SK-N-SH treated with all-trans-retinoic acid at 6 μM for 48 hours (cell line): ENCODE measurements at regions not wholly inside any gene's neighbourhood (a gene's known extent, or its start where the extent isn't known, plus 50 kb on each side); places are given as distances from the start of the nearest gene placed in this dataset.

Experiments used
- ATAC-seq: fragments of 200-7000 bp; cut with Tn5 transposase; 3 replicates; pipeline ENCODE4 v1.9.1; 2020; ENCODE audit warnings: mild to moderate bottlenecking, moderate library complexity
- ARNTL ChIP-seq: fragments of 450-650 bp; formaldehyde crosslinking; IDR thresholded peaks from 2 replicates; pipeline ENCODE4 v1.5.0; 2020; ENCODE audit warnings: low read depth, mild to moderate bottlenecking, moderate library complexity, borderline replicate concordance
- BACH2 ChIP-seq: fragments of 250-450 bp; sonication (Bioruptor Pico); IDR thresholded peaks from 2 replicates; pipeline ENCODE4 v1.9.0; 2021; ENCODE audit warnings: mild to moderate bottlenecking, borderline replicate concordance
- CSDC2 ChIP-seq: fragments of 250-450 bp; sonication (Bioruptor Pico); IDR thresholded peaks from 2 replicates; pipeline ENCODE4 v1.5.0; 2020; ENCODE audit warnings: mild to moderate bottlenecking, moderate library complexity
- ESRRG ChIP-seq: fragments of 250-450 bp; sonication (Bioruptor Pico); IDR thresholded peaks from 2 replicates; pipeline ENCODE4 v1.6.1; 2021; ENCODE audit warnings: mild to moderate bottlenecking
- GLIS3 ChIP-seq: fragments of 250-450 bp; sonication (Bioruptor Pico); IDR thresholded peaks from 2 replicates; pipeline ENCODE4 v1.5.0; 2020; ENCODE audit warnings: mild to moderate bottlenecking, moderate library complexity
- ISL1 ChIP-seq: fragments of 250-450 bp; sonication (Bioruptor Pico); IDR thresholded peaks from 2 replicates; pipeline ENCODE4 v2.1.2; 2022; ENCODE audit warnings: mild to moderate bottlenecking, moderate library complexity
- OSR1 ChIP-seq: fragments of 250-450 bp; sonication (Bioruptor Pico); IDR thresholded peaks from 2 replicates; pipeline ENCODE4 v1.8.0; 2022; ENCODE audit warnings: moderate library complexity, mild to moderate bottlenecking, inconsistent platforms
- PATZ1 ChIP-seq: fragments of 250-450 bp; sonication (Bioruptor Pico); IDR thresholded peaks from 2 replicates; pipeline ENCODE4 v1.8.0; 2020; ENCODE audit warnings: mild to moderate bottlenecking, moderate library complexity, borderline replicate concordance
- POU6F1 ChIP-seq: fragments of 250-450 bp; sonication (Bioruptor Pico); IDR thresholded peaks from 2 replicates; pipeline ENCODE4 v1.8.0; 2021; ENCODE audit warnings: low read depth, mild to moderate bottlenecking, moderate library complexity, borderline replicate concordance
- PPARA ChIP-seq: fragments of 250-450 bp; sonication (Bioruptor Pico); IDR thresholded peaks from 2 replicates; pipeline ENCODE4 v1.5.0; 2020; ENCODE audit warnings: mild to moderate bottlenecking, borderline replicate concordance
- RARB ChIP-seq: fragments of 250-450 bp; sonication (Bioruptor Pico); IDR thresholded peaks from 2 replicates; pipeline ENCODE4 v1.8.0; 2021; ENCODE audit warnings: mild to moderate bottlenecking, moderate library complexity
- SNAI2 ChIP-seq: fragments of 250-450 bp; sonication (Bioruptor Pico); IDR thresholded peaks from 2 replicates; pipeline ENCODE4 v1.5.0; 2020; ENCODE audit warnings: mild to moderate bottlenecking, moderate library complexity
- TCF4 ChIP-seq: fragments of 250-450 bp; sonication (Bioruptor Pico); IDR thresholded peaks from 2 replicates; pipeline ENCODE4 v1.8.0; 2021; ENCODE audit warnings: mild to moderate bottlenecking, moderate library complexity, borderline replicate concordance
- TOX ChIP-seq: fragments of 250-450 bp; sonication (Bioruptor Pico); IDR thresholded peaks from 2 replicates; pipeline ENCODE4 v1.8.0; 2021; ENCODE audit warnings: mild to moderate bottlenecking, moderate library complexity, borderline replicate concordance
- ZFP3 ChIP-seq: fragments of 250-450 bp; sonication (Bioruptor Pico); IDR thresholded peaks from 2 replicates; pipeline ENCODE4 v1.5.0; 2020; ENCODE audit warnings: mild to moderate bottlenecking, moderate library complexity
- ZFP30 ChIP-seq: fragments of 450-650 bp; formaldehyde crosslinking; IDR thresholded peaks from 2 replicates; pipeline ENCODE4 v1.5.0; 2022; ENCODE audit warnings: mild to moderate bottlenecking, moderate library complexity
- ZNF70 ChIP-seq: fragments of 450-650 bp; formaldehyde crosslinking; IDR thresholded peaks from 2 replicates; pipeline ENCODE4 v1.5.0; 2020; ENCODE audit warnings: mild to moderate bottlenecking, moderate library complexity
- ZNF8 ChIP-seq: fragments of 450-650 bp; formaldehyde crosslinking; IDR thresholded peaks from 2 replicates; pipeline ENCODE4 v1.5.0; 2020; ENCODE audit warnings: mild to moderate bottlenecking, moderate library complexity
- TF ChIP-seq, protein P1 (sequence below): fragments of 250-450 bp; sonication (Bioruptor Pico); IDR thresholded peaks from 2 replicates; pipeline ENCODE4 v1.5.1; 2021; ENCODE audit warnings: mild to moderate bottlenecking, moderate library complexity
- TF ChIP-seq, protein P2 (sequence below): fragments of 250-450 bp; sonication (Bioruptor Pico); IDR thresholded peaks from 2 replicates; pipeline ENCODE4 v1.5.0; 2020; ENCODE audit warnings: mild to moderate bottlenecking, moderate library complexity

DNA sequence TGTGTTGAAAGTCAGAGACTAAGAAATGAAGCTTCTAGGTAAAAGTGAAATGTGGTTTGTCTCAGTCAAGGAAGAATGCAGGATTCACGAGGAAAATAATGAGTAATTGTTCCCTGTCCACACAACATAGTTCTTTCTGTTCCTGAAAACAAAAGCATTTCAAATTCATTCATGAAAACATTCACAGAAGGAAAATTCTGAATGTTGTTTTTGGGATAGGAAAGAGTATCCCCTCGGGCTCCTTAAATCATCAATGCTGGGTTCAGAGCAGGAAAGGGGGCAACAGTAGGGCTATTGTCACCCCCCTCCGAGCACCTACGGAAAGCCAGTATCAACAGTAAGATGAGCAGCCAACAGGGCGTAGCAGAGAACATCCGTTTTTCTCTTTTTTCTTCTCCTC lies 769.9 kb upstream of the ADAMTS16 start (continued):
- no peak for TF ChIP-seq ESRRG (CRISPR knock-in tag)
- no peak for TF ChIP-seq ARNTL (CRISPR knock-in tag)
- TF ChIP-seq SNAI2 (CRISPR knock-in tag), result no peak
- TF ChIP-seq, protein P1, sequence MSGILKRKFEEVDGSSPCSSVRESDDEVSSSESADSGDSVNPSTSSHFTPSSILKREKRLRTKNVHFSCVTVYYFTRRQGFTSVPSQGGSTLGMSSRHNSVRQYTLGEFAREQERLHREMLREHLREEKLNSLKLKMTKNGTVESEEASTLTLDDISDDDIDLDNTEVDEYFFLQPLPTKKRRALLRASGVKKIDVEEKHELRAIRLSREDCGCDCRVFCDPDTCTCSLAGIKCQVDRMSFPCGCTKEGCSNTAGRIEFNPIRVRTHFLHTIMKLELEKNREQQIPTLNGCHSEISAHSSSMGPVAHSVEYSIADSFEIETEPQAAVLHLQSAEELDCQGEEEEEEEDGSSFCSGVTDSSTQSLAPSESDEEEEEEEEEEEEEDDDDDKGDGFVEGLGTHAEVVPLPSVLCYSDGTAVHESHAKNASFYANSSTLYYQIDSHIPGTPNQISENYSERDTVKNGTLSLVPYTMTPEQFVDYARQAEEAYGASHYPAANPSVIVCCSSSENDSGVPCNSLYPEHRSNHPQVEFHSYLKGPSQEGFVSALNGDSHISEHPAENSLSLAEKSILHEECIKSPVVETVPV (CRISPR knock-in tag), result no peak
- TF ChIP-seq TOX (CRISPR knock-in tag), result no peak
- TF ChIP-seq, all 23 proteins: peak for 0

GRCh38 chr5:4372481-4372880 lies 767.6 kb upstream of the ADAMTS16 start:
- no peak for ATAC-seq
- TF ChIP-seq TCF4 (CRISPR knock-in tag) (no peak), ZFP3 (CRISPR knock-in tag) (no peak), SNAI2 (CRISPR knock-in tag) (no peak), ZNF8 (CRISPR knock-in tag) (no peak), GLIS3 (no peak), PPARA (no peak), ISL1 (CRISPR knock-in tag) (no peak), ZFP30 (CRISPR knock-in tag) (no peak)
- TF ChIP-seq, protein P2, sequence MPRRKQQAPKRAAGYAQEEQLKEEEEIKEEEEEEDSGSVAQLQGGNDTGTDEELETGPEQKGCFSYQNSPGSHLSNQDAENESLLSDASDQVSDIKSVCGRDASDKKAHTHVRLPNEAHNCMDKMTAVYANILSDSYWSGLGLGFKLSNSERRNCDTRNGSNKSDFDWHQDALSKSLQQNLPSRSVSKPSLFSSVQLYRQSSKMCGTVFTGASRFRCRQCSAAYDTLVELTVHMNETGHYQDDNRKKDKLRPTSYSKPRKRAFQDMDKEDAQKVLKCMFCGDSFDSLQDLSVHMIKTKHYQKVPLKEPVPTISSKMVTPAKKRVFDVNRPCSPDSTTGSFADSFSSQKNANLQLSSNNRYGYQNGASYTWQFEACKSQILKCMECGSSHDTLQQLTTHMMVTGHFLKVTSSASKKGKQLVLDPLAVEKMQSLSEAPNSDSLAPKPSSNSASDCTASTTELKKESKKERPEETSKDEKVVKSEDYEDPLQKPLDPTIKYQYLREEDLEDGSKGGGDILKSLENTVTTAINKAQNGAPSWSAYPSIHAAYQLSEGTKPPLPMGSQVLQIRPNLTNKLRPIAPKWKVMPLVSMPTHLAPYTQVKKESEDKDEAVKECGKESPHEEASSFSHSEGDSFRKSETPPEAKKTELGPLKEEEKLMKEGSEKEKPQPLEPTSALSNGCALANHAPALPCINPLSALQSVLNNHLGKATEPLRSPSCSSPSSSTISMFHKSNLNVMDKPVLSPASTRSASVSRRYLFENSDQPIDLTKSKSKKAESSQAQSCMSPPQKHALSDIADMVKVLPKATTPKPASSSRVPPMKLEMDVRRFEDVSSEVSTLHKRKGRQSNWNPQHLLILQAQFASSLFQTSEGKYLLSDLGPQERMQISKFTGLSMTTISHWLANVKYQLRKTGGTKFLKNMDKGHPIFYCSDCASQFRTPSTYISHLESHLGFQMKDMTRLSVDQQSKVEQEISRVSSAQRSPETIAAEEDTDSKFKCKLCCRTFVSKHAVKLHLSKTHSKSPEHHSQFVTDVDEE (CRISPR knock-in tag), result no peak
- TF ChIP-seq, protein P1 (CRISPR knock-in tag), result no peak
- TF ChIP-seq, all 23 proteins: peak for 0

DNA sequence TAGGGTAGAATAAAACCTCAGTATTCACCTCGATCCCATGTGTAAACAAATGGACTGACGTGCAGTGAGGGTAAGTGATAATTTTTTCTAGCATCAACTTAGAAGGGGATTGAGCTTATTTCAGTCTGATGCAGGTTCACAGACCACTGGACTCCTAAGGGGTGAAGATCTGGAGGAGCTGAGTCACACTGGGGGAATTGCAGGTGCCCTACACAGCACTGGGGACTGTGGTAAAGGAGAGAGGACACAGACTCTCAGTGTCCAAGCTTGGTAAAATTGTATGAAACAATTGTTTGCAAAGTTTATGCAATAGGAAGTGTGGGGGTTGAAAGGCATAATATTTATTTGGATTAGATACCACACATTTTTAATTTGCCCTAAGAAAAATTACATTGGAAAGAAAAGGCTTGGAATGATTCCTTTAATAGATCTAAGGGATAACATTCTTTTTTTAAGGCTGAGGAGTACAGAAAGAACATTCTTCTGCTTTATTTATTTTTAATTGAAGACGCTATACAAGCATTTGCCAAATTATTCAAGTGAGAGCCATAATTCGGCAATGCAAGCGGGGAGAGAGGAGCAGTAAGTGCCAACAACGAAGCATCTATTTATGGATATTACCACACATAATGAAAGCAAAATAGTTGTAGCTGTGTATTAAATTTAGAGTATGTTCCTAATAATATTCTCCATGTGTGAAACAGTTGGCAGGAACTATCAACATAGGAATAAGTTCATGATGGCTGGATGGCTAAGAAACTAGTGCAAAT lies 766.9 kb upstream of the ADAMTS16 start:
- ATAC-seq, result no peak
- TF ChIP-seq POU6F1 (CRISPR knock-in tag), result no peak
- no peak for TF ChIP-seq PATZ1 (CRISPR knock-in tag)
- TF ChIP-seq ZNF70 (CRISPR knock-in tag), result no peak
- TF ChIP-seq ZNF8 (CRISPR knock-in tag), result no peak
- no peak for TF ChIP-seq GLIS3
- TF ChIP-seq TCF4 (CRISPR knock-in tag), result no peak
- TF ChIP-seq, protein P2 (CRISPR knock-in tag), result no peak
- no peak for TF ChIP-seq TOX (CRISPR knock-in tag)
- no peak for TF ChIP-seq CSDC2 (CRISPR knock-in tag)
- no peak for TF ChIP-seq ARNTL (CRISPR knock-in tag)
- no peak for TF ChIP-seq BACH2 (CRISPR knock-in tag)
- TF ChIP-seq OSR1 (CRISPR knock-in tag), result no peak
- TF ChIP-seq SNAI2 (CRISPR knock-in tag), result no peak
- no peak for TF ChIP-seq ISL1 (CRISPR knock-in tag)
- TF ChIP-seq RARB (CRISPR knock-in tag), result no peak
- TF ChIP-seq PPARA, result no peak
- TF ChIP-seq ZFP3 (CRISPR knock-in tag), result no peak
- TF ChIP-seq, protein P1 (CRISPR knock-in tag), result no peak
- TF ChIP-seq, all 23 proteins: peak for 0
